Fibroblast of skin of left biceps (primary cell): ENCODE measurements at regions not wholly inside any gene's neighbourhood (a gene's known extent, or its start where the extent isn't known, plus 50 kb on each side); places are given as distances from the start of the nearest gene placed in this dataset.

Experiments
- DNase-seq, 2 experiments: peaks; one replicate each; pipeline ENCODE4 v3.0.0-alpha.2; 2013; ENCODE audit warnings: low read depth in 2 of 2

- DNase-seq, result no peak
These were observed 78.0 kb downstream of the ZIC5 start for GRCh38 chr13:99893567-99893966.

GRCh38 chr13:99892866-99893504 lies 78.6 kb downstream of the ZIC5 start:
- no peak for DNase-seq

GRCh38 chr13:99892196-99892613 lies 79.4 kb downstream of the ZIC5 start:
- DNase-seq, result no peak

- DNase-seq, result no peak
These were observed 84.9 kb downstream of the ZIC5 start for GRCh38 chr13:99886706-99887105.

- no peak for DNase-seq
These were observed 86.7 kb downstream of the ZIC5 start for GRCh38 chr13:99884913-99885312.

- no peak for DNase-seq
These were observed 87.8 kb downstream of the ZIC5 start for GRCh38 chr13:99883805-99884204.

GRCh38 chr13:99878921-99879610 lies 92.5 kb downstream of the ZIC5 start:
- no peak for DNase-seq

- no peak for DNase-seq
These were observed 94.9 kb downstream of the ZIC5 start for GRCh38 chr13:99876651-99877050.

- DNase-seq, result no peak
These were observed 96.2 kb downstream of the ZIC5 start for GRCh38 chr13:99875391-99875790.

- DNase-seq, result no peak
These were observed 97.6 kb downstream of the ZIC5 start for GRCh38 chr13:99873832-99874430.

GRCh38 chr13:99873141-99873540 lies 98.4 kb downstream of the ZIC5 start:
- DNase-seq, result no peak

- no peak for DNase-seq
These were observed 100.2 kb downstream of the ZIC5 start for GRCh38 chr13:99871249-99871898.

GRCh38 chr13:99870541-99870940 lies 101.0 kb downstream of the ZIC5 start:
- no peak for DNase-seq

GRCh38 chr13:99869830-99870229 lies 101.7 kb downstream of the ZIC5 start:
- no peak for DNase-seq

GRCh38 chr13:99868767-99869166 lies 102.8 kb downstream of the ZIC5 start:
- no peak for DNase-seq

- no peak for DNase-seq
These were observed 103.9 kb downstream of the ZIC5 start for GRCh38 chr13:99867535-99868257.

GRCh38 chr13:99866781-99867180 lies 104.8 kb downstream of the ZIC5 start:
- no peak for DNase-seq

GRCh38 chr13:99865420-99865930 lies 106.1 kb downstream of the ZIC5 start:
- no peak for DNase-seq

- no peak for DNase-seq
These were observed 107.0 kb downstream of the ZIC5 start for GRCh38 chr13:99864627-99864990.

- DNase-seq, result no peak
These were observed 107.6 kb downstream of the ZIC5 start for GRCh38 chr13:99863789-99864626.

- no peak for DNase-seq
These were observed 109.3 kb downstream of the ZIC5 start for GRCh38 chr13:99862244-99862643.
